ENCODE measurements at regions not wholly inside any gene's neighbourhood (a gene's known extent, or its start where the extent isn't known, plus 50 kb on each side); places are given as distances from the start of the nearest gene placed in this dataset.

GRCh38 chr7:118041251-118041878 is 142.6 kb upstream of the LSM8 start:
- H3K36me3 ChIP-seq: no peaks in the 10 kb centered on the region
- H3K4me1 ChIP-seq: no peaks in the 10 kb centered on the region
- no peak for DNase-seq
- no peak overlapping the region for H3K9ac ChIP-seq (ENCODE audit: low read depth in 2 of 2, low read length in 2 of 2)
- intact Hi-C loops (cut with DNase I): no loop called here
- no peak for TF ChIP-seq CTCF (IDR thresholded peaks at IDR 0.05)
- no peak overlapping the region for H3K4me3 ChIP-seq
- H3K9me3 ChIP-seq: no peaks in the 10 kb centered on the region
- H3K27ac ChIP-seq: no peak overlapping the region
- no peaks in the 10 kb centered on the region for H3K27me3 ChIP-seq

- no peak for DNase-seq
- H3K9me3 ChIP-seq: no peaks in the 10 kb centered on the region
- H3K36me3 ChIP-seq: no peaks in the 10 kb centered on the region
- intact Hi-C loops (cut with DNase I): no loop called here
- H3K27ac ChIP-seq: no peak overlapping the region
- H3K4me1 ChIP-seq: no peaks in the 10 kb centered on the region
- no peak overlapping the region for H3K9ac ChIP-seq (ENCODE audit: low read depth in 2 of 2, low read length in 2 of 2)
- no peak for TF ChIP-seq CTCF (IDR thresholded peaks at IDR 0.05)
- H3K27me3 ChIP-seq: no peaks in the 10 kb centered on the region
- H3K4me3 ChIP-seq: no peak overlapping the region
These were observed 138.3 kb upstream of the LSM8 start for GRCh38 chr7:118045629-118046028.

GRCh38 chr7:118046086-118046485 is 137.9 kb upstream of the LSM8 start:
- Histone ChIP-seq H3K9ac (ENCODE audit: low read depth in 2 of 2, low read length in 2 of 2) (no peak overlapping the region), H3K9me3 (no peaks in the 10 kb centered on the region), H3K36me3 (no peaks in the 10 kb centered on the region), H3K4me3 (no peak overlapping the region), H3K27ac (no peak overlapping the region), H3K27me3 (no peaks in the 10 kb centered on the region), H3K4me1 (no peaks in the 10 kb centered on the region)
- DNase-seq: no peak
- intact Hi-C loops (cut with DNase I): no loop called here
- TF ChIP-seq CTCF (IDR thresholded peaks at IDR 0.05): no peak

- no peak for TF ChIP-seq CTCF (IDR thresholded peaks at IDR 0.05)
- Histone ChIP-seq H3K36me3 (no peaks in the 10 kb centered on the region), H3K27ac (no peak overlapping the region), H3K9ac (ENCODE audit: low read depth in 2 of 2, low read length in 2 of 2) (no peak overlapping the region), H3K27me3 (no peaks in the 10 kb centered on the region), H3K4me1 (no peaks in the 10 kb centered on the region), H3K4me3 (no peak overlapping the region), H3K9me3 (no peaks in the 10 kb centered on the region)
- DNase-seq: no peak
- intact Hi-C loops (cut with DNase I): no loop called here
These were observed 137.2 kb upstream of the LSM8 start for GRCh38 chr7:118046801-118047200.

GRCh38 chr7:118052336-118052735 is 131.6 kb upstream of the LSM8 start:
- Histone ChIP-seq H3K9ac (ENCODE audit: low read depth in 2 of 2, low read length in 2 of 2) (no peak overlapping the region), H3K36me3 (no peaks in the 10 kb centered on the region), H3K27me3 (no peaks in the 10 kb centered on the region), H3K9me3 (no peaks in the 10 kb centered on the region), H3K4me3 (no peak overlapping the region), H3K27ac (no peak overlapping the region), H3K4me1 (no peaks in the 10 kb centered on the region)
- intact Hi-C loops (cut with DNase I): no loop called here
- no peak for TF ChIP-seq CTCF (IDR thresholded peaks at IDR 0.05)
- DNase-seq: no peak

All from colonic mucosa (tissue), 4 donors.